HG02981 (cell line): ENCODE measurements at regions not wholly inside any gene's neighbourhood (a gene's known extent, or its start where the extent isn't known, plus 50 kb on each side); places are given as distances from the start of the nearest gene placed in this dataset.
A peak's percentile ranks its signal among the peaks of the same experiment; 100 is the strongest.

Experiments
- ATAC-seq: cut with Tn5 transposase; IDR thresholded peaks from one replicate; pipeline ENCODE4 v1.9.1; 2021; ENCODE audit warnings: mild to moderate bottlenecking, moderate library complexity; ENCODE audit not compliant: unreplicated experiment

GRCh38 chr5:103433211-103433610, 129.4 kb downstream of the NUDT12 start:
- ATAC-seq: no peak

GRCh38 chr5:103428923-103429322, 133.7 kb downstream of the NUDT12 start:
- no peak for ATAC-seq

GRCh38 chr5:103428411-103428871, 134.1 kb downstream of the NUDT12 start:
- no peak for ATAC-seq

GRCh38 chr5:103427326-103427725, 135.3 kb downstream of the NUDT12 start:
- no peak for ATAC-seq

- ATAC-seq: no peak
These were observed 136.7 kb downstream of the NUDT12 start for GRCh38 chr5:103425686-103426454.

GRCh38 chr5:103424453-103425205, 138.0 kb downstream of the NUDT12 start:
- no peak for ATAC-seq

- ATAC-seq: no peak
These were observed 138.6 kb downstream of the NUDT12 start for GRCh38 chr5:103424026-103424425.

GRCh38 chr5:103422756-103423155, 139.8 kb downstream of the NUDT12 start:
- no peak for ATAC-seq

- no peak for ATAC-seq
These were observed 148.0 kb downstream of the NUDT12 start for GRCh38 chr5:103414604-103415003.

GRCh38 chr5:103411711-103412110, 150.9 kb downstream of the NUDT12 start:
- no peak for ATAC-seq

- peak; percentile 91 for ATAC-seq
These were observed 151.6 kb downstream of the MACIR start for GRCh38 chr5:103410172-103410571.

- ATAC-seq: no peak
These were observed 150.6 kb downstream of the MACIR start for GRCh38 chr5:103409013-103409670.

GRCh38 chr5:103408408-103408807, 149.8 kb downstream of the MACIR start:
- ATAC-seq: no peak

- no peak for ATAC-seq
These were observed 148.8 kb downstream of the MACIR start for GRCh38 chr5:103407402-103407801.

- no peak for ATAC-seq
These were observed 145.9 kb downstream of the MACIR start for GRCh38 chr5:103404483-103404882.

GRCh38 chr5:103402851-103403250, 144.3 kb downstream of the MACIR start:
- no peak for ATAC-seq

- ATAC-seq: no peak
These were observed 139.4 kb downstream of the MACIR start for GRCh38 chr5:103397739-103398581.

- ATAC-seq: no peak
These were observed 136.1 kb downstream of the MACIR start for GRCh38 chr5:103394676-103395075.

GRCh38 chr5:103393101-103393754, 134.7 kb downstream of the MACIR start:
- ATAC-seq: no peak

- no peak for ATAC-seq
These were observed 133.1 kb downstream of the MACIR start for GRCh38 chr5:103391659-103392058.
